ENCODE measurements at regions not wholly inside any gene's neighbourhood (a gene's known extent, or its start where the extent isn't known, plus 50 kb on each side); places are given as distances from the start of the nearest gene placed in this dataset.

DNA sequence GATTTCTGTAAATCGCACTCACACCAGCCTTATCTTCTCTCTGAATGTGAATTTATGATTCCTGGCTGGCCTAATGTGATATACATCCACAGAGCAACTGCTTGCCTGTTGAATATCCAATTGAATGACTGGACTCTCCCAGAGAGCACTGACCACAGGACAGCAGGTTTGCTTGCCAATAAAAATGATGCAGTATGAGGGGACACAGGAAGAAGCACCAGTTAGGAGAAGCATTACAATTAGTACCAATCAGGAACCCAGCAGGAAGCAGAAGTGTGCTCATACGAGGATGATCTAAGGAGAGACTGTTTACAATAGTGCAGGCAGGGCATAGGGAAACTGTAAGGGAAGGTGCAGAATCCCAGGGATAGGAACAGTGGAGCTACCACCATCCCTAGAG is 127.2 kb upstream of the ZNF366 start:
- H3K4ac ChIP-seq (replicated peaks; ENCODE audit: insufficient read length, low read depth, low read length) = no peak overlapping the region

More for the DNA sequence above, 127.2 kb upstream of the ZNF366 start:
- ChIA-PET CTCF (ENCODE audit: partially characterized antibody) (no interaction called here), POLR2A (ENCODE audit: partially characterized antibody) (interaction anchor here (1.3 kb wide), 1 partner anchor 15 kb away, joined by 4 read pairs; no protein-coding TSS in a partner anchor)
- no peak overlapping the region for H3K56ac ChIP-seq (replicated peaks; ENCODE audit: insufficient read length, low read depth, low read length)
- no peak overlapping the region for H3K14ac ChIP-seq (ENCODE audit: insufficient read length)
- FAIRE-seq = no peak
- no peak overlapping the region for H2AK5ac ChIP-seq (ENCODE audit: low read depth, low read length)
- no peak overlapping the region for H3K4me2 ChIP-seq (ENCODE audit: insufficient read depth in 1 of 2, low read depth in 2 of 2, low read length in 2 of 2)
- H3K9me3 ChIP-seq (ENCODE audit: insufficient read depth in 2 of 2, low read depth in 1 of 2, low read length in 1 of 2) = no peaks in the 10 kb centered on the region
- no peak overlapping the region for H2BK20ac ChIP-seq (ENCODE audit: low read length)
- TF ChIP-seq, protein P1, sequence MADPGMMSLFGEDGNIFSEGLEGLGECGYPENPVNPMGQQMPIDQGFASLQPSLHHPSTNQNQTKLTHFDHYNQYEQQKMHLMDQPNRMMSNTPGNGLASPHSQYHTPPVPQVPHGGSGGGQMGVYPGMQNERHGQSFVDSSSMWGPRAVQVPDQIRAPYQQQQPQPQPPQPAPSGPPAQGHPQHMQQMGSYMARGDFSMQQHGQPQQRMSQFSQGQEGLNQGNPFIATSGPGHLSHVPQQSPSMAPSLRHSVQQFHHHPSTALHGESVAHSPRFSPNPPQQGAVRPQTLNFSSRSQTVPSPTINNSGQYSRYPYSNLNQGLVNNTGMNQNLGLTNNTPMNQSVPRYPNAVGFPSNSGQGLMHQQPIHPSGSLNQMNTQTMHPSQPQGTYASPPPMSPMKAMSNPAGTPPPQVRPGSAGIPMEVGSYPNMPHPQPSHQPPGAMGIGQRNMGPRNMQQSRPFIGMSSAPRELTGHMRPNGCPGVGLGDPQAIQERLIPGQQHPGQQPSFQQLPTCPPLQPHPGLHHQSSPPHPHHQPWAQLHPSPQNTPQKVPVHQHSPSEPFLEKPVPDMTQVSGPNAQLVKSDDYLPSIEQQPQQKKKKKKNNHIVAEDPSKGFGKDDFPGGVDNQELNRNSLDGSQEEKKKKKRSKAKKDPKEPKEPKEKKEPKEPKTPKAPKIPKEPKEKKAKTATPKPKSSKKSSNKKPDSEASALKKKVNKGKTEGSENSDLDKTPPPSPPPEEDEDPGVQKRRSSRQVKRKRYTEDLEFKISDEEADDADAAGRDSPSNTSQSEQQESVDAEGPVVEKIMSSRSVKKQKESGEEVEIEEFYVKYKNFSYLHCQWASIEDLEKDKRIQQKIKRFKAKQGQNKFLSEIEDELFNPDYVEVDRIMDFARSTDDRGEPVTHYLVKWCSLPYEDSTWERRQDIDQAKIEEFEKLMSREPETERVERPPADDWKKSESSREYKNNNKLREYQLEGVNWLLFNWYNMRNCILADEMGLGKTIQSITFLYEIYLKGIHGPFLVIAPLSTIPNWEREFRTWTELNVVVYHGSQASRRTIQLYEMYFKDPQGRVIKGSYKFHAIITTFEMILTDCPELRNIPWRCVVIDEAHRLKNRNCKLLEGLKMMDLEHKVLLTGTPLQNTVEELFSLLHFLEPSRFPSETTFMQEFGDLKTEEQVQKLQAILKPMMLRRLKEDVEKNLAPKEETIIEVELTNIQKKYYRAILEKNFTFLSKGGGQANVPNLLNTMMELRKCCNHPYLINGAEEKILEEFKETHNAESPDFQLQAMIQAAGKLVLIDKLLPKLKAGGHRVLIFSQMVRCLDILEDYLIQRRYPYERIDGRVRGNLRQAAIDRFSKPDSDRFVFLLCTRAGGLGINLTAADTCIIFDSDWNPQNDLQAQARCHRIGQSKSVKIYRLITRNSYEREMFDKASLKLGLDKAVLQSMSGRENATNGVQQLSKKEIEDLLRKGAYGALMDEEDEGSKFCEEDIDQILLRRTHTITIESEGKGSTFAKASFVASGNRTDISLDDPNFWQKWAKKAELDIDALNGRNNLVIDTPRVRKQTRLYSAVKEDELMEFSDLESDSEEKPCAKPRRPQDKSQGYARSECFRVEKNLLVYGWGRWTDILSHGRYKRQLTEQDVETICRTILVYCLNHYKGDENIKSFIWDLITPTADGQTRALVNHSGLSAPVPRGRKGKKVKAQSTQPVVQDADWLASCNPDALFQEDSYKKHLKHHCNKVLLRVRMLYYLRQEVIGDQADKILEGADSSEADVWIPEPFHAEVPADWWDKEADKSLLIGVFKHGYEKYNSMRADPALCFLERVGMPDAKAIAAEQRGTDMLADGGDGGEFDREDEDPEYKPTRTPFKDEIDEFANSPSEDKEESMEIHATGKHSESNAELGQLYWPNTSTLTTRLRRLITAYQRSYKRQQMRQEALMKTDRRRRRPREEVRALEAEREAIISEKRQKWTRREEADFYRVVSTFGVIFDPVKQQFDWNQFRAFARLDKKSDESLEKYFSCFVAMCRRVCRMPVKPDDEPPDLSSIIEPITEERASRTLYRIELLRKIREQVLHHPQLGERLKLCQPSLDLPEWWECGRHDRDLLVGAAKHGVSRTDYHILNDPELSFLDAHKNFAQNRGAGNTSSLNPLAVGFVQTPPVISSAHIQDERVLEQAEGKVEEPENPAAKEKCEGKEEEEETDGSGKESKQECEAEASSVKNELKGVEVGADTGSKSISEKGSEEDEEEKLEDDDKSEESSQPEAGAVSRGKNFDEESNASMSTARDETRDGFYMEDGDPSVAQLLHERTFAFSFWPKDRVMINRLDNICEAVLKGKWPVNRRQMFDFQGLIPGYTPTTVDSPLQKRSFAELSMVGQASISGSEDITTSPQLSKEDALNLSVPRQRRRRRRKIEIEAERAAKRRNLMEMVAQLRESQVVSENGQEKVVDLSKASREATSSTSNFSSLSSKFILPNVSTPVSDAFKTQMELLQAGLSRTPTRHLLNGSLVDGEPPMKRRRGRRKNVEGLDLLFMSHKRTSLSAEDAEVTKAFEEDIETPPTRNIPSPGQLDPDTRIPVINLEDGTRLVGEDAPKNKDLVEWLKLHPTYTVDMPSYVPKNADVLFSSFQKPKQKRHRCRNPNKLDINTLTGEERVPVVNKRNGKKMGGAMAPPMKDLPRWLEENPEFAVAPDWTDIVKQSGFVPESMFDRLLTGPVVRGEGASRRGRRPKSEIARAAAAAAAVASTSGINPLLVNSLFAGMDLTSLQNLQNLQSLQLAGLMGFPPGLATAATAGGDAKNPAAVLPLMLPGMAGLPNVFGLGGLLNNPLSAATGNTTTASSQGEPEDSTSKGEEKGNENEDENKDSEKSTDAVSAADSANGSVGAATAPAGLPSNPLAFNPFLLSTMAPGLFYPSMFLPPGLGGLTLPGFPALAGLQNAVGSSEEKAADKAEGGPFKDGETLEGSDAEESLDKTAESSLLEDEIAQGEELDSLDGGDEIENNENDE (IDR thresholded peaks at IDR 0.05; ENCODE audit: insufficient replicate concordance, low read length) = no peak
- H3K27ac ChIP-seq (ENCODE audit: low read depth, low read length) = no peak overlapping the region
- no peaks in the 10 kb centered on the region for H3K79me1 ChIP-seq (ENCODE audit: low read depth, low read length)
- H4K8ac ChIP-seq (ENCODE audit: extremely low read depth, insufficient read depth, low read length) = no peak overlapping the region
- no peak overlapping the region for H4K5ac ChIP-seq (ENCODE audit: insufficient read length, low read depth, low read length)
- H2BK5ac ChIP-seq (ENCODE audit: low read depth, low read length) = no peak overlapping the region
- H3K9ac ChIP-seq (replicated peaks in 1 of 4; ENCODE audit: extremely low read depth in 1 of 4, low read depth in 3 of 4, low read length in 3 of 4) = no peak overlapping the region; a peak in 1 of 7 replicates
- no peaks in the 10 kb centered on the region for H3K79me2 ChIP-seq (ENCODE audit: control insufficient read depth in 1 of 2, insufficient read depth in 2 of 2, low read length in 2 of 2)
- H2BK120ac ChIP-seq (replicated peaks; ENCODE audit: low read depth, low read length) = no peak overlapping the region
- no peak overlapping the region for H2AFZ ChIP-seq (ENCODE audit: low read length)
- no peaks in the 10 kb centered on the region for H4K20me1 ChIP-seq (replicated peaks in 1 of 2; ENCODE audit: control insufficient read depth in 1 of 2, insufficient read depth in 2 of 2, low read length in 2 of 2)
- H4K91ac ChIP-seq (replicated peaks; ENCODE audit: insufficient read length, low read length) = no peak overlapping the region
- 64% methylated on average over 2 of the region's 2 CpGs; no CpG with 5 or more reads in 1 of the 2 experiments for WGBS, 2 experiments (ENCODE audit: extremely low coverage in 1 of 2, insufficient coverage in 1 of 2, insufficient read length in 1 of 2, insufficient replicate concordance in 2 of 2, low coverage in 1 of 2, low lambda C conversion rate in 2 of 2, missing lambda C conversion rate in 1 of 2)
- DNase-seq (ENCODE audit: low read depth in 1 of 2, low spot score in 2 of 2) = no peak
- peaks cover 0 to 8% (median 4%) of the 10 kb centered on the region in 4 experiments; a peak in 6 of 7 replicates for H3K4me1 ChIP-seq (replicated peaks in 1 of 4; ENCODE audit: control insufficient read depth in 3 of 4, insufficient read depth in 4 of 4, low read length in 3 of 4)
- no peak overlapping the region for H3K4me3 ChIP-seq (ENCODE audit: extremely low read depth in 1 of 4, insufficient read depth in 2 of 4, low read depth in 3 of 4, low read length in 4 of 4)
- no peak overlapping the region for H2BK12ac ChIP-seq (ENCODE audit: low read depth, low read length)
- no peaks in the 10 kb centered on the region for H3K36me3 ChIP-seq (ENCODE audit: control insufficient read depth in 2 of 4, insufficient read depth in 4 of 4, low read length in 3 of 4)
- H3K23ac ChIP-seq (ENCODE audit: insufficient read length) = no peak overlapping the region
- no peaks in the 10 kb centered on the region; the same call in 1 of the 2 replicates for H3K23me2 ChIP-seq (ENCODE audit: low read depth, low read length)
- H3K27me3 ChIP-seq (replicated peaks in 1 of 4; ENCODE audit: control insufficient read depth in 3 of 4, extremely low read depth in 1 of 4, insufficient read depth in 3 of 4, low read length in 3 of 4) = no peaks in the 10 kb centered on the region
- H2BK15ac ChIP-seq (ENCODE audit: low read length) = no peak overlapping the region
- H3K18ac ChIP-seq (ENCODE audit: extremely low read depth, low read length) = no peak overlapping the region

Data from H1 (cell line).